ENCODE measurements at regions not wholly inside any gene's neighbourhood (a gene's known extent, or its start where the extent isn't known, plus 50 kb on each side); places are given as distances from the start of the nearest gene placed in this dataset.

- WGBS, 2 experiments, result 75 to 81% methylated on average over 2 of the region's 2 CpGs
- Histone ChIP-seq H3K9me3 (ENCODE audit: control insufficient read depth, low read length) (no peaks in the 10 kb centered on the region), H3K27ac (ENCODE audit: insufficient read depth, low read depth, low read length, poor library complexity, severe bottlenecking) (no peak overlapping the region), H3K36me3 (ENCODE audit: control insufficient read depth, insufficient read depth, low read length) (no peaks in the 10 kb centered on the region), H3K27me3 (ENCODE audit: control insufficient read depth, insufficient read depth, low read length, poor library complexity, severe bottlenecking) (no peaks in the 10 kb centered on the region), H3K4me1 (ENCODE audit: control insufficient read depth, insufficient read depth, low read length) (no peaks in the 10 kb centered on the region), H3K4me3 (ENCODE audit: insufficient read depth, low read depth, low read length) (no peak overlapping the region)
Measured at GRCh38 chr12:87660987-87661774, 368.0 kb downstream of the C12orf50 start.

DNA sequence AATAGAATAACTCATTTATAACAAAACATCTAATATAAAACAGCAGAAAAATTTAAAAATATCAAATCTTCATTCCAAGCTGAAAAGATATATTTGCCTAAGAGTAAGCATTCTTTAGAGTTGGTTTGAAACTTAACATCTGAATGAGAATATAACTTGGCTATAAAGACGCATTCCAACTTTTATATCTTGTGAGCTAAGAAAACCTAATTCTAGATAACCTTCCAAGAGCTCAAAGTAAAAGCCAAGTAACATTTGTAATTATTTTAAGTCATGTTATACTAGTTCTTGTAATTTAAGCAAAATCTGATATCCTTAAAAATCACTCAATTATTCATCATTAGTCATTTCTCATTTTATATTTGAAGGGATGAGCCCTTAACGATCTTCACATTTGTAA, 368.9 kb downstream of the C12orf50 start:
- no peaks in the 10 kb centered on the region for H3K27me3 ChIP-seq (ENCODE audit: control insufficient read depth, insufficient read depth, low read length, poor library complexity, severe bottlenecking)
- no peak overlapping the region for H3K27ac ChIP-seq (ENCODE audit: insufficient read depth, low read depth, low read length, poor library complexity, severe bottlenecking)
- no peaks in the 10 kb centered on the region for H3K4me1 ChIP-seq (ENCODE audit: control insufficient read depth, insufficient read depth, low read length)
- H3K36me3 ChIP-seq (ENCODE audit: control insufficient read depth, insufficient read depth, low read length), result no peaks in the 10 kb centered on the region
- H3K4me3 ChIP-seq (ENCODE audit: insufficient read depth, low read depth, low read length), result no peak overlapping the region
- WGBS, 2 experiments, result 100% methylated on average over 1 of the region's 2 CpGs; no CpG with 5 or more reads in 1 of the 2 experiments
- no peaks in the 10 kb centered on the region for H3K9me3 ChIP-seq (ENCODE audit: control insufficient read depth, low read length)

- Histone ChIP-seq H3K9me3 (ENCODE audit: control insufficient read depth, low read length) (no peaks in the 10 kb centered on the region), H3K4me3 (ENCODE audit: insufficient read depth, low read depth, low read length) (no peak overlapping the region)
- 80 to 100% methylated on average over 1 of the region's 1 CpG for WGBS, 2 experiments
Measured at GRCh38 chr12:87656311-87656710, 372.9 kb downstream of the C12orf50 start.

GRCh38 chr12:87651670-87652425, 377.4 kb downstream of the C12orf50 start:
- Histone ChIP-seq H3K36me3 (ENCODE audit: control insufficient read depth, insufficient read depth, low read length) (no peaks in the 10 kb centered on the region), H3K9me3 (ENCODE audit: control insufficient read depth, low read length) (no peaks in the 10 kb centered on the region), H3K4me1 (ENCODE audit: control insufficient read depth, insufficient read depth, low read length) (no peaks in the 10 kb centered on the region), H3K4me3 (ENCODE audit: insufficient read depth, low read depth, low read length) (no peak overlapping the region), H3K27me3 (ENCODE audit: control insufficient read depth, insufficient read depth, low read length, poor library complexity, severe bottlenecking) (no peaks in the 10 kb centered on the region), H3K27ac (ENCODE audit: insufficient read depth, low read depth, low read length, poor library complexity, severe bottlenecking) (no peak overlapping the region)
- WGBS, 2 experiments, result 89 to 100% methylated on average over 3 of the region's 3 CpGs

More at GRCh38 chr12:87656311-87656710, 372.9 kb downstream of the C12orf50 start:
- Histone ChIP-seq H3K36me3 (ENCODE audit: control insufficient read depth, insufficient read depth, low read length) (no peaks in the 10 kb centered on the region), H3K27me3 (ENCODE audit: control insufficient read depth, insufficient read depth, low read length, poor library complexity, severe bottlenecking) (no peaks in the 10 kb centered on the region), H3K27ac (ENCODE audit: insufficient read depth, low read depth, low read length, poor library complexity, severe bottlenecking) (no peak overlapping the region), H3K4me1 (ENCODE audit: control insufficient read depth, insufficient read depth, low read length) (no peaks in the 10 kb centered on the region)

DNA sequence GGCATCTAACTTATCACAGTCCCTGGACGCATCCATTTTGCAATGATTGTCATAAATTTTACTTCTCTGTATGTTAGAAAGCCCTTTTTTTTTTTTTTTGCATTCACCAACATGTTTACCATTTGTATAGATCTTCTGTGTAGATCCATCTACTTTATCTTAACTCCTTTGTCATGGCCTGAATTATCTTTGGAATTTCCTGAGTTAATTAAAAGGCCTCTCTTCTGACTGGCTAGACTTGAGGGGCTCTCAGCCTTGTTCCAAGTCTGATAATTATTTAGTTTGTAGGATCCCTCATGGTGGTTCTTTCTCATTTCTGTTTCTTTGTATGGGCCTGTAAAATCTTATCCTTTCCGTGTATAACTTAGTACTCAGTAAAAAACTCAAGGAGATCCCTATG, 387.0 kb downstream of the C12orf50 start:
- Histone ChIP-seq H3K4me3 (ENCODE audit: insufficient read depth, low read depth, low read length) (no peak overlapping the region), H3K4me1 (ENCODE audit: control insufficient read depth, insufficient read depth, low read length) (no peaks in the 10 kb centered on the region), H3K27ac (ENCODE audit: insufficient read depth, low read depth, low read length, poor library complexity, severe bottlenecking) (no peak overlapping the region), H3K36me3 (ENCODE audit: control insufficient read depth, insufficient read depth, low read length) (no peaks in the 10 kb centered on the region), H3K9me3 (ENCODE audit: control insufficient read depth, low read length) (no peaks in the 10 kb centered on the region), H3K27me3 (ENCODE audit: control insufficient read depth, insufficient read depth, low read length, poor library complexity, severe bottlenecking) (no peaks in the 10 kb centered on the region)
- 83 to 94% methylated on average over 1 to 2 of the region's 2 CpGs for WGBS, 2 experiments

DNA sequence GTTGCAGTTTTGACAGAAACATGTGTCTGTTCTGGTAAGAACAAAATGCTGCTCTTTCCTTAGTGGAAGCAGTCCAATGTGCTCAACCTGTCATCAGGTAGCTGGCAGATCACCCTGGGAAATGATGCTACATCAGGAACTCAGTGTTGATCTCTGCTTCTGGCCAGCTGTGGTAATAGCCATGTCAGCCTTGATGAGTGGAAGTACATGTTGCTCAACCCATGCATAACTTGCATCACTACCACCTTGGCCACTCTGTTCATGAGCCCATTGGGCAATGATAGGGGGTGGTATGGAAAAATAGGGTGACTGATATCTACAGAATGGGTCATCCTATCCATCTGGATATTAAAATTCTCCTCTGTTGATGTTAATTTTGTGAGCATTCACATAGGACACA, 411.0 kb downstream of the C12orf50 start:
- no peaks in the 10 kb centered on the region for H3K36me3 ChIP-seq (ENCODE audit: control insufficient read depth, insufficient read depth, low read length)
- H3K4me1 ChIP-seq (ENCODE audit: control insufficient read depth, insufficient read depth, low read length), result no peaks in the 10 kb centered on the region
- H3K9me3 ChIP-seq (ENCODE audit: control insufficient read depth, low read length), result no peaks in the 10 kb centered on the region
- H3K27me3 ChIP-seq (ENCODE audit: control insufficient read depth, insufficient read depth, low read length, poor library complexity, severe bottlenecking), result no peaks in the 10 kb centered on the region
- no peak overlapping the region for H3K4me3 ChIP-seq (ENCODE audit: insufficient read depth, low read depth, low read length)
- H3K27ac ChIP-seq (ENCODE audit: insufficient read depth, low read depth, low read length, poor library complexity, severe bottlenecking), result no peak overlapping the region

DNA sequence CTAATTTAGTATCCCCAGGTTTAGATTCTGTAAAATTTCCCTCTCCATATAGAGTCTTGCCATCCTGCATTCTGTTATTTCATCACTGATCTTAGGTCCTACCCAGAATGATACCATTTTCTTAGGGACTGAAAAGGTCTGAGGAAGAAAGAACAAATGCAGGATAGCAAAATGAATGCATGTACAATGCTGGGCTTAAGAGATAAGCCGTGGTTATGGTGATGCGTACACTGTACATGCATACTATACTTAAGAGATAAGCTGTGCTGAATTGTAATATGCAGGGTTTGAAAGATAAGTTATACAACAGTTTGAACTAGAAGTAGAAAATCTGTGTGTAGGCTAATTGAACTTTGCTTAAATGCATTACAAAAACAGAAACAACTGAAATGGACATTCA, 416.2 kb downstream of the C12orf50 start:
- H3K4me3 ChIP-seq (ENCODE audit: insufficient read depth, low read depth, low read length), result no peak overlapping the region
- no peaks in the 10 kb centered on the region for H3K4me1 ChIP-seq (ENCODE audit: control insufficient read depth, insufficient read depth, low read length)
- WGBS, 2 experiments, result 90 to 92% methylated on average over 2 of the region's 2 CpGs
- no peaks in the 10 kb centered on the region for H3K27me3 ChIP-seq (ENCODE audit: control insufficient read depth, insufficient read depth, low read length, poor library complexity, severe bottlenecking)
- H3K9me3 ChIP-seq (ENCODE audit: control insufficient read depth, low read length), result no peaks in the 10 kb centered on the region
- H3K27ac ChIP-seq (ENCODE audit: insufficient read depth, low read depth, low read length, poor library complexity, severe bottlenecking), result no peak overlapping the region
- no peaks in the 10 kb centered on the region for H3K36me3 ChIP-seq (ENCODE audit: control insufficient read depth, insufficient read depth, low read length)

DNA sequence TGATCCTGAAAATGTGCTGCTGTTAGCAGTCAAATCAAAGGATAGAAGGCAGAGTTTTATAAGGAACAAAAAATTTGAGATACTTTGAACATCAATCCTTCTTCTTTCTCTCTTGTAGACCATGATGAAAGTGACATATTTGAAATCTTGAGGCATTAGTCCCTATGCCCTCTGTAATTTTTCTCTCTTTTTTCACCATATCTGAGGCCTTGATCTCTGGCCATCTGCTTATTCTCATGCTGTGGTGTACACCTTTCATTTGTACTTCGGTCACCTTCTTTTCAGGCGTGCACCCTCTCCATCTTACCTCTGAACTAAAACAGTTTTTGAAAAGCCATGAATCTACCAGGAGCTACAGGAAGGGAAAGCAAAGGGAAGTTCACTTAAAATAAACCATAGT, 420.9 kb downstream of the C12orf50 start:
- H3K9me3 ChIP-seq (ENCODE audit: control insufficient read depth, low read length), result no peaks in the 10 kb centered on the region
- no peaks in the 10 kb centered on the region for H3K4me1 ChIP-seq (ENCODE audit: control insufficient read depth, insufficient read depth, low read length)
- no peak overlapping the region for H3K27ac ChIP-seq (ENCODE audit: insufficient read depth, low read depth, low read length, poor library complexity, severe bottlenecking)
- H3K4me3 ChIP-seq (ENCODE audit: insufficient read depth, low read depth, low read length), result no peak overlapping the region
- 94% methylated on average over 2 of the region's 2 CpGs for WGBS, 2 experiments
- no peaks in the 10 kb centered on the region for H3K27me3 ChIP-seq (ENCODE audit: control insufficient read depth, insufficient read depth, low read length, poor library complexity, severe bottlenecking)
- no peaks in the 10 kb centered on the region for H3K36me3 ChIP-seq (ENCODE audit: control insufficient read depth, insufficient read depth, low read length)

DNA sequence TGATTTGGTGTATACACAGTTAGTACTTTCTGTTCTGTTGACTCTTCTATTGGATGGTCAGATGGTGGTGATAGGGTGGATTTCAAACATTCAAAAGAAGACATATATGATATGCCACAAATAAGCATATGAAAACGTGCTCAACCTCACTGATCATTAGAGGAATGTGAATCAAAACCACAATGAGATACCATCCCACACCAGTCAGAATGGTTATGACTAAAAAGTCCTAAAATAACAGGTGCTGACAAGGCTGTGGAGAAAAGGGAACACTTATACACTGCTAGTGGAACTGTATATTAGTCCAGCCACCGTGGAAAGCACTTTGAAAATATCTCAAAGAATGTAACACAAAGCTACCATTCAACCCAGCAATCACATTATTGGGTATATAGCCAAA, 425.5 kb downstream of the C12orf50 start:
- no peaks in the 10 kb centered on the region for H3K4me1 ChIP-seq (ENCODE audit: control insufficient read depth, insufficient read depth, low read length)
- H3K36me3 ChIP-seq (ENCODE audit: control insufficient read depth, insufficient read depth, low read length), result no peaks in the 10 kb centered on the region
- 88% methylated on average over 2 of the region's 2 CpGs; no CpG with 5 or more reads in 1 of the 2 experiments for WGBS, 2 experiments
- no peaks in the 10 kb centered on the region for H3K27me3 ChIP-seq (ENCODE audit: control insufficient read depth, insufficient read depth, low read length, poor library complexity, severe bottlenecking)
- no peaks in the 10 kb centered on the region for H3K9me3 ChIP-seq (ENCODE audit: control insufficient read depth, low read length)
- no peak overlapping the region for H3K4me3 ChIP-seq (ENCODE audit: insufficient read depth, low read depth, low read length)
- H3K27ac ChIP-seq (ENCODE audit: insufficient read depth, low read depth, low read length, poor library complexity, severe bottlenecking), result no peak overlapping the region

- no peaks in the 10 kb centered on the region for H3K36me3 ChIP-seq (ENCODE audit: control insufficient read depth, insufficient read depth, low read length)
- H3K27ac ChIP-seq (ENCODE audit: insufficient read depth, low read depth, low read length, poor library complexity, severe bottlenecking), result no peak overlapping the region
- H3K27me3 ChIP-seq (ENCODE audit: control insufficient read depth, insufficient read depth, low read length, poor library complexity, severe bottlenecking), result no peaks in the 10 kb centered on the region
- 88 to 96% methylated on average over 2 to 3 of the region's 3 CpGs for WGBS, 2 experiments
- H3K4me3 ChIP-seq (ENCODE audit: insufficient read depth, low read depth, low read length), result no peak overlapping the region
- no peaks in the 10 kb centered on the region for H3K9me3 ChIP-seq (ENCODE audit: control insufficient read depth, low read length)
- H3K4me1 ChIP-seq (ENCODE audit: control insufficient read depth, insufficient read depth, low read length), result no peaks in the 10 kb centered on the region
Measured at GRCh38 chr12:87599459-87599858, 429.7 kb downstream of the C12orf50 start.

Data from ectodermal cell (in vitro differentiated cells).